B cell (primary cell): ENCODE measurements at regions not wholly inside any gene's neighbourhood (a gene's known extent, or its start where the extent isn't known, plus 50 kb on each side); places are given as distances from the start of the nearest gene placed in this dataset.

Experiments
- ATAC-seq: fragments of 200-7000 bp; cut with Tn5 transposase; one replicate; pipeline ENCODE4 v1.10.0; 2021; ENCODE audit warnings: low read depth, mild to moderate bottlenecking, moderate number of reproducible peaks, moderate library complexity
- CTCF ChIA-PET: fragments of 350-600 bp; sonication (Branson Sonifier 250); formaldehyde crosslinking; loops from one replicate; lab custom pipeline; 2021; ENCODE audit warnings: antibody characterized with exemption, inconsistent platforms; lab: Charles Lee
- POLR2A ChIA-PET: fragments of 350-600 bp; sonication (Branson Sonifier 250); formaldehyde crosslinking; loops from one replicate; lab custom pipeline; 2021; ENCODE audit warnings: antibody characterized with exemption; lab: Charles Lee
- DNase-seq: peaks from one replicate; pipeline ENCODE4 v3.0.0; 2013
- H2AFZ ChIP-seq: 2 replicates; pipeline ENCODE4 v1.6.1; 2012; ENCODE audit warnings: mild to moderate bottlenecking, low read depth, low read length; ENCODE audit not compliant: insufficient read depth, poor library complexity, severe bottlenecking
- H3K27ac ChIP-seq, 2 donors: 1 replicate in 1 of 2; 2 replicates in 1 of 2; pipeline ENCODE4 v1.5.1; 2012 to 2013; ENCODE audit warnings: low read length in 2 of 2, mild to moderate bottlenecking in 2 of 2, moderate library complexity in 1 of 2
- H3K27me3 ChIP-seq, 4 experiments: fragments of 200-600 bp in 1 of 4; sonication (generic) in 1 of 4; replicated peaks in 1 of 4; 1 replicate in 2 of 4; 2 replicates in 2 of 4; pipeline versions ENCODE4 v1.6.1 to v1.7.0; 2013 to 2016; ENCODE audit warnings: low read length in 3 of 4, mild to moderate bottlenecking in 2 of 4, mixed read lengths in 1 of 4, moderate library complexity in 1 of 4; ENCODE audit not compliant: insufficient read depth in 4 of 4, control insufficient read depth in 3 of 4; ENCODE audit errors: control extremely low read depth in 1 of 4
- H3K36me3 ChIP-seq, 2 experiments: replicated peaks in 1 of 2; 1 replicate in 1 of 2; 2 replicates in 1 of 2; pipeline versions ENCODE4 v1.6.1 to v1.7.1; 2013; ENCODE audit warnings: low read length in 1 of 2; ENCODE audit not compliant: insufficient read depth in 2 of 2, control insufficient read depth in 1 of 2; ENCODE audit errors: control extremely low read depth in 1 of 2, extremely low read depth in 1 of 2
- H3K4me1 ChIP-seq, 2 donors: fragments of 200-600 bp in 1 of 2; sonication (generic) in 1 of 2; 1 replicate in 1 of 2; 2 replicates in 1 of 2; pipeline versions ENCODE4 v1.5.1 to v1.6.1; 2013 to 2017; ENCODE audit warnings: low read length in 2 of 2; ENCODE audit not compliant: control insufficient read depth in 2 of 2, insufficient read depth in 2 of 2
- H3K4me2 ChIP-seq: replicated peaks from 2 replicates; pipeline ENCODE3; 2012; ENCODE audit warnings: mild to moderate bottlenecking, low read depth, low read length; ENCODE audit not compliant: poor library complexity, severe bottlenecking
- H3K4me3 ChIP-seq, 5 experiments: fragments of 200-600 bp in 1 of 5; sonication (generic) in 1 of 5; 1 replicate in 3 of 5; 2 replicates in 2 of 5; pipeline versions ENCODE4 v1.5.1 to v1.7.0; 2011 to 2016; ENCODE audit warnings: low read length in 4 of 5, mild to moderate bottlenecking in 4 of 5, low read depth in 2 of 5, control low read depth in 1 of 5, moderate library complexity in 1 of 5; ENCODE audit not compliant: insufficient read depth in 1 of 5; ENCODE audit errors: control extremely low read depth in 1 of 5, extremely low read depth in 1 of 5
- H3K79me2 ChIP-seq: fragments of 200-600 bp; sonication (generic); one replicate; pipeline ENCODE4 v1.6.0; 2016; ENCODE audit warnings: low read length; ENCODE audit not compliant: control insufficient read depth, insufficient read depth
- H3K9ac ChIP-seq: fragments of 200-600 bp; sonication (generic); 2 replicates; pipeline ENCODE4 v1.6.1; 2017; ENCODE audit warnings: mild to moderate bottlenecking, low read length, moderate library complexity
- H3K9me3 ChIP-seq, 3 donors: one replicate each; pipeline versions ENCODE4 v1.6.1 to v1.7.1; 2013; ENCODE audit warnings: low read length in 2 of 3; ENCODE audit not compliant: control insufficient read depth in 2 of 3, insufficient read depth in 1 of 3; ENCODE audit errors: control extremely low read depth in 1 of 3
- H4K20me1 ChIP-seq: 2 replicates; pipeline ENCODE4 v1.6.0; 2012; ENCODE audit warnings: mild to moderate bottlenecking, low read length; ENCODE audit not compliant: insufficient read depth, control insufficient read depth, poor library complexity, severe bottlenecking
- H3K27ac Mint-ChIP-seq: one replicate; pipeline ENCODE4 v1.8.0; 2021; ENCODE audit warnings: mixed read lengths
- H3K27me3 Mint-ChIP-seq: one replicate; pipeline ENCODE4 v1.8.0; 2021; ENCODE audit warnings: mixed read lengths
- H3K4me1 Mint-ChIP-seq: one replicate; pipeline ENCODE4 v1.8.0; 2021; ENCODE audit warnings: mixed read lengths
- H3K4me3 Mint-ChIP-seq: one replicate; pipeline ENCODE4 v1.8.0; 2021; ENCODE audit warnings: mixed read lengths
- H3K9me3 Mint-ChIP-seq: one replicate; pipeline ENCODE4 v1.8.0; 2022; ENCODE audit warnings: mixed read lengths; ENCODE audit not compliant: insufficient read depth
- EZH2 ChIP-seq: IDR thresholded peaks from 2 replicates; pipeline ENCODE4 v1.6.1; 2012; ENCODE audit warnings: borderline replicate concordance, low read depth, mild to moderate bottlenecking, moderate library complexity, low read length; ENCODE audit not compliant: insufficient read depth, poor library complexity, severe bottlenecking
- WGBS: methylation state at CpG from one replicate; pipeline ENCODE4 v1.1.5; 2013; ENCODE audit warnings: missing lambda C conversion rate; ENCODE audit not compliant: insufficient coverage; 5-methylcytosine and 5-hydroxymethylcytosine counted together
- intact Hi-C: fragments of 100-400 bp; cut with micrococcal nuclease; formaldehyde crosslinking; loops from one replicate; pipeline ENCODE4 v1.10.0; 2022
- TF ChIP-seq, protein P1 (sequence below): fragments of 200-600 bp; IDR thresholded peaks from one replicate; pipeline ENCODE4 v1.8.0; 2022; ENCODE audit warnings: antibody characterized with exemption, mild to moderate bottlenecking

GRCh38 chr19:29018542-29018941 is 194.4 kb downstream of the UQCRFS1 start:
- H3K27ac Mint-ChIP-seq: no peak overlapping the region
- H3K27me3 ChIP-seq: no peaks in the 10 kb centered on the region
- CTCF ChIA-PET: no interaction called here
- TF ChIP-seq, protein P1, sequence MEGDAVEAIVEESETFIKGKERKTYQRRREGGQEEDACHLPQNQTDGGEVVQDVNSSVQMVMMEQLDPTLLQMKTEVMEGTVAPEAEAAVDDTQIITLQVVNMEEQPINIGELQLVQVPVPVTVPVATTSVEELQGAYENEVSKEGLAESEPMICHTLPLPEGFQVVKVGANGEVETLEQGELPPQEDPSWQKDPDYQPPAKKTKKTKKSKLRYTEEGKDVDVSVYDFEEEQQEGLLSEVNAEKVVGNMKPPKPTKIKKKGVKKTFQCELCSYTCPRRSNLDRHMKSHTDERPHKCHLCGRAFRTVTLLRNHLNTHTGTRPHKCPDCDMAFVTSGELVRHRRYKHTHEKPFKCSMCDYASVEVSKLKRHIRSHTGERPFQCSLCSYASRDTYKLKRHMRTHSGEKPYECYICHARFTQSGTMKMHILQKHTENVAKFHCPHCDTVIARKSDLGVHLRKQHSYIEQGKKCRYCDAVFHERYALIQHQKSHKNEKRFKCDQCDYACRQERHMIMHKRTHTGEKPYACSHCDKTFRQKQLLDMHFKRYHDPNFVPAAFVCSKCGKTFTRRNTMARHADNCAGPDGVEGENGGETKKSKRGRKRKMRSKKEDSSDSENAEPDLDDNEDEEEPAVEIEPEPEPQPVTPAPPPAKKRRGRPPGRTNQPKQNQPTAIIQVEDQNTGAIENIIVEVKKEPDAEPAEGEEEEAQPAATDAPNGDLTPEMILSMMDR: no peak
- TF ChIP-seq EZH2: no peak
- no peaks in the 10 kb centered on the region for H3K4me1 Mint-ChIP-seq
- H4K20me1 ChIP-seq: no peaks in the 10 kb centered on the region
- no peak overlapping the region for H3K4me2 ChIP-seq
- no peak overlapping the region for H3K4me3 ChIP-seq
- H3K27ac ChIP-seq: no peak overlapping the region
- POLR2A ChIA-PET: no interaction called here
- no peak for DNase-seq
- no peaks in the 10 kb centered on the region for H3K4me1 ChIP-seq
- no peaks in the 10 kb centered on the region for H3K9me3 Mint-ChIP-seq
- no CpG with 5 or more reads among the region's 3 CpGs for WGBS
- ATAC-seq: no peak
- intact Hi-C loops: no loop called here
- peaks cover 0 to 35% (median 0%) of the 10 kb centered on the region in 3 donors for H3K9me3 ChIP-seq
- H3K79me2 ChIP-seq: no peaks in the 10 kb centered on the region
- H3K4me3 Mint-ChIP-seq: no peak overlapping the region
- H3K27me3 Mint-ChIP-seq: no peaks in the 10 kb centered on the region
- no peaks in the 10 kb centered on the region for H3K36me3 ChIP-seq
- H2AFZ ChIP-seq: no peak overlapping the region
- no peak overlapping the region for H3K9ac ChIP-seq

- Histone ChIP-seq H3K27me3 (no peaks in the 10 kb centered on the region), H3K4me3 (no peak overlapping the region), H3K4me2 (no peak overlapping the region), H3K9me3 (peaks cover 0 to 30% (median 0%) of the 10 kb centered on the region in 3 donors), H4K20me1 (no peaks in the 10 kb centered on the region), H3K36me3 (no peaks in the 10 kb centered on the region), H3K4me1 (no peaks in the 10 kb centered on the region), H3K9ac (no peak overlapping the region), H3K79me2 (no peaks in the 10 kb centered on the region), H2AFZ (no peak overlapping the region), H3K27ac (no peak overlapping the region)
- no peaks in the 10 kb centered on the region for H3K27me3 Mint-ChIP-seq
- intact Hi-C loops: no loop called here
- ChIA-PET POLR2A (no interaction called here), CTCF (no interaction called here)
- ATAC-seq (no peak), DNase-seq (no peak)
- H3K9me3 Mint-ChIP-seq: no peaks in the 10 kb centered on the region
- WGBS: 85% methylated on average over 8 of the region's 8 CpGs
- TF ChIP-seq, protein P1: no peak
- TF ChIP-seq EZH2: no peak
- H3K27ac Mint-ChIP-seq: no peak overlapping the region
- H3K4me3 Mint-ChIP-seq: no peak overlapping the region
- H3K4me1 Mint-ChIP-seq: no peaks in the 10 kb centered on the region
These were observed 195.2 kb downstream of the UQCRFS1 start for GRCh38 chr19:29017788-29018187.
